Progenitor cell of endocrine pancreas (in vitro differentiated cells): ENCODE measurements at regions not wholly inside any gene's neighbourhood (a gene's known extent, or its start where the extent isn't known, plus 50 kb on each side); places are given as distances from the start of the nearest gene placed in this dataset.

ENCODE experiments used
- DNase-seq: peaks from one replicate; pipeline ENCODE4 v3.0.0; 2021; ENCODE audit warnings: low spot score; ENCODE audit not compliant: unreplicated experiment
- H3K27ac Mint-ChIP-seq: 2 replicates; pipeline ENCODE4 v1.8.0; 2021; ENCODE audit warnings: mild to moderate bottlenecking, moderate library complexity, mixed read lengths
- H3K27me3 Mint-ChIP-seq: 2 replicates; pipeline ENCODE4 v1.8.0; 2021; ENCODE audit warnings: mixed read lengths
- H3K36me3 Mint-ChIP-seq: 2 replicates; pipeline ENCODE4 v1.8.0; 2022; ENCODE audit warnings: mixed read lengths; ENCODE audit not compliant: insufficient read depth
- H3K4me1 Mint-ChIP-seq: 2 replicates; pipeline ENCODE4 v1.8.0; 2021; ENCODE audit warnings: low read depth, mixed read lengths
- H3K4me3 Mint-ChIP-seq: 2 replicates; pipeline ENCODE4 v1.8.0; 2021; ENCODE audit warnings: low read depth, mild to moderate bottlenecking, moderate library complexity, mixed read lengths
- H3K9me3 Mint-ChIP-seq: 2 replicates; pipeline ENCODE4 v1.8.0; 2021; ENCODE audit warnings: low read depth, mixed read lengths
- TF ChIP-seq, protein P1 (sequence below): fragments of 200-600 bp; sonication (generic); IDR thresholded peaks from one replicate; pipeline ENCODE4 v1.5.0; 2021; ENCODE audit warnings: antibody characterized with exemption, mild to moderate bottlenecking; ENCODE audit not compliant: unreplicated experiment

DNA sequence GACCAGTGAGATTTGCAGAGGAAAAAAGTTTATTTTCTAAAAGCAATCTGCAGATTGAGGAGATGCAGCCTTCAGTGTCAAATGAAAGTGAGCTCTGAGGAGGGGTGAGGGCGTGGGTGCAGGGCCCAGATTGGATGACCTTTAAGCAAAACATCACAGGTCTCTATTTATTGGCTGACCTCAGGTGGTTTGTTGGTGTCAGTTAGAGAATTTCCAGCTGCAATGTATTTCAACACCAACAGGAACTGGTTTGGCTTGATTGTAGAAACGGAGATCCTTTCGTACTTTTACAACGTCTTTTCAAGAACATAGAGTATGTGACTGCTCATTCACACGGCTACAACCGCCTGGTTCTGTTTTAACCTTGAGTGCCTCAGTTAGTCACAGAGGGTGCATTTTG, 1069.1 kb downstream of the EFNA5 start:
- no peaks in the 10 kb centered on the region for H3K4me1 Mint-ChIP-seq
- TF ChIP-seq, protein P1, sequence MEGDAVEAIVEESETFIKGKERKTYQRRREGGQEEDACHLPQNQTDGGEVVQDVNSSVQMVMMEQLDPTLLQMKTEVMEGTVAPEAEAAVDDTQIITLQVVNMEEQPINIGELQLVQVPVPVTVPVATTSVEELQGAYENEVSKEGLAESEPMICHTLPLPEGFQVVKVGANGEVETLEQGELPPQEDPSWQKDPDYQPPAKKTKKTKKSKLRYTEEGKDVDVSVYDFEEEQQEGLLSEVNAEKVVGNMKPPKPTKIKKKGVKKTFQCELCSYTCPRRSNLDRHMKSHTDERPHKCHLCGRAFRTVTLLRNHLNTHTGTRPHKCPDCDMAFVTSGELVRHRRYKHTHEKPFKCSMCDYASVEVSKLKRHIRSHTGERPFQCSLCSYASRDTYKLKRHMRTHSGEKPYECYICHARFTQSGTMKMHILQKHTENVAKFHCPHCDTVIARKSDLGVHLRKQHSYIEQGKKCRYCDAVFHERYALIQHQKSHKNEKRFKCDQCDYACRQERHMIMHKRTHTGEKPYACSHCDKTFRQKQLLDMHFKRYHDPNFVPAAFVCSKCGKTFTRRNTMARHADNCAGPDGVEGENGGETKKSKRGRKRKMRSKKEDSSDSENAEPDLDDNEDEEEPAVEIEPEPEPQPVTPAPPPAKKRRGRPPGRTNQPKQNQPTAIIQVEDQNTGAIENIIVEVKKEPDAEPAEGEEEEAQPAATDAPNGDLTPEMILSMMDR: no peak
- no peaks in the 10 kb centered on the region for H3K36me3 Mint-ChIP-seq
- no peaks in the 10 kb centered on the region for H3K27me3 Mint-ChIP-seq
- DNase-seq: no peak
- no peak overlapping the region for H3K27ac Mint-ChIP-seq
- no peak overlapping the region for H3K4me3 Mint-ChIP-seq
- H3K9me3 Mint-ChIP-seq: peaks cover 5% of the 10 kb centered on the region

DNA sequence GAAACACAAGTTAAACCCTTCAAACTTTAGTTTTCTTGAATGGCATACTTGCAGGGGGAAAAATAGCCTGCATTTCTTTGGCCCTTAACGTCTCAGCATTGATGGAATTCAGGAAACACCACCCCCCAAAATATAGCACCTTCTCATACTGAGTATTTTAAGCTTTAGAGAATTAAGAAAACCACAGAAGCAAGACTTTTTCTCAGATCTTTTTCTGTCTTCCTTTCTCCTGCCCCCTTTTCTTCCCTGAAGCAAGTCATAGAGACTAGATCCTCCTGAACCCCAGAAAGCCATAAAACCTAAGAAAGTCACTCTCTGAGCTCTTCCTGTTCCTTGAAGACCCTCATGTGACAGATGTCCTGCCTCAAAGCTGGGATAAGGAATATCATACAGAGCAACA, 1069.9 kb downstream of the EFNA5 start:
- no peaks in the 10 kb centered on the region for H3K27me3 Mint-ChIP-seq
- TF ChIP-seq, protein P1: no peak
- H3K4me1 Mint-ChIP-seq: no peaks in the 10 kb centered on the region
- H3K27ac Mint-ChIP-seq: no peak overlapping the region
- peaks cover 5% of the 10 kb centered on the region for H3K9me3 Mint-ChIP-seq
- H3K36me3 Mint-ChIP-seq: no peaks in the 10 kb centered on the region
- no peak overlapping the region for H3K4me3 Mint-ChIP-seq
- no peak for DNase-seq

DNA sequence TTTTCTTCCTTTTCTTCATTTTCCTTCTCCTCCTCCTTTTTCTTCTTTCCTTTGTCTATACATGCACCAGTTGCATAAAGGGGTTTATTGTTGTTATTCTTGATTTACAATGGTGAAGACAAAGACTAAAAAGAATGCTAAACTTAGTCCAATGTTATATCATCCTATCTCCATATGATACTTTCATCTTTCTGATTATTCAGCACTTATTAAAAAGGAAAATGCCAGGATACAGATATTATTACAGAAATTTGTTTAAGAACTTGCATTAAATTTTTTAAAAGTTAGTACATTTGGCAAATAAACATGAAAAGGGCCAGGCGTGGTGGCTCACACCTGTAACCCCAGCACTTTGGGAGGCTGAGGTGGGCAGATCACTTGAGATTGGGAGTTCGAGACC, 1074.9 kb downstream of the EFNA5 start:
- TF ChIP-seq, protein P1: no peak
- Mint-ChIP-seq H3K4me1 (no peaks in the 10 kb centered on the region), H3K4me3 (no peak overlapping the region), H3K27me3 (no peaks in the 10 kb centered on the region), H3K27ac (no peak overlapping the region), H3K36me3 (no peaks in the 10 kb centered on the region), H3K9me3 (peaks cover 17% of the 10 kb centered on the region)
- no peak for DNase-seq

DNA sequence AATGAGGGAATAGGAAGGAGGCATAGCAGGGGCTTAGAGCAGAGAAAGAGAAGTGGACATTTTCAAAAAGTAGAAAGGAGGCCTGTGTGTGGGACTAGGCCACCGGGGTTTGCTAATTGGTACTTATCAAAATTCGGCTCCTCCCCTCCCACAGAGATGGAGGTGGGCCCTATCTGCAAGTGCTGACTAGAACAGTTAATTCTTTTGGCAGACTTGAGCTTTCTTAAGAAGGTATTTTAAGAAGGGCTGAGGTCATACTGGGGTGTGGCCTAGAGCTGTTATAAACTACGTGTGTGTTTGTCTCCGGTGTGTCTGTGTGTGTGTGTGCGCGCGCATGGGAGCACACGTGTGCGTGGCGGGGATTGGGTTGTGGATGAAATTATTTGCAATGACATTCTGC, 1086.5 kb downstream of the EFNA5 start:
- Mint-ChIP-seq H3K27me3 (no peaks in the 10 kb centered on the region), H3K4me1 (no peaks in the 10 kb centered on the region), H3K4me3 (no peak overlapping the region), H3K9me3 (no peaks in the 10 kb centered on the region), H3K36me3 (no peaks in the 10 kb centered on the region), H3K27ac (no peak overlapping the region)
- TF ChIP-seq, protein P1: no peak
- DNase-seq: no peak

DNA sequence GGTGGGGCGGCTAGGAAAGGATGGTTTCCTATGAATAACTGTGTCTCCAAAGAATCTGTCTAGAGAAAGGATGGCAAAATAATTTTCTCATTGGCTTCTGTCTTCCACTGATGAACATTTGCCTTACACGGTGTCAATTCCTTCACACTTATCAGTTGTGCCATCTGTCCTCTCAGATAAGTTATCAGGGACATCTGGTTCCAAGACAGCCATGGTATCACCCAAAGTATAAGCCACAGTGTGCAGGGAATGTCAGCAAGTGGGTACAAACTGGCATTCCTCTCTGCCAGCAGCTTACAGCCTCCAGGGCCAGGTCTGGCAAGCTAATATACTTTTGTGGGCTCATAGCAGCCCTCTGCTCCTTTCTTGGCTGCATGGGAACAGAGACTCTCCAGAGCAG, 1092.0 kb downstream of the EFNA5 start:
- Mint-ChIP-seq H3K36me3 (no peaks in the 10 kb centered on the region), H3K27ac (no peak overlapping the region), H3K27me3 (no peaks in the 10 kb centered on the region), H3K4me3 (no peak overlapping the region), H3K9me3 (peaks cover 4% of the 10 kb centered on the region), H3K4me1 (no peaks in the 10 kb centered on the region)
- no peak for DNase-seq
- TF ChIP-seq, protein P1: no peak
